COLO668 (cell line): ENCODE measurements at regions not wholly inside any gene's neighbourhood (a gene's known extent, or its start where the extent isn't known, plus 50 kb on each side); places are given as distances from the start of the nearest gene placed in this dataset.
"Not testable (repeated sequence)": the region's sequence is repeated elsewhere in the genome, so short reads cannot be mapped to it uniquely, and the experiment has no call there.

Experiments
- DNase-seq: peaks from one replicate; lab custom pipeline; 2025; ENCODE audit not compliant: unreplicated experiment; lab: John Stamatoyannopoulos, UW

- DNase-seq, result not testable (repeated sequence)
Observed at GRCh38 chr5:135143682-135144081, 109.7 kb upstream of the PITX1 start.

- peak; percentile 79 for DNase-seq
Observed at GRCh38 chr5:135141303-135142268, 107.6 kb upstream of the PITX1 start.

- DNase-seq, result peak; percentile 3
Observed at GRCh38 chr5:135140446-135141204, 106.6 kb upstream of the PITX1 start.

- no peak for DNase-seq
Observed at GRCh38 chr5:135139381-135140134, 105.5 kb upstream of the PITX1 start.

GRCh38 chr5:135138116-135138850 lies 104.3 kb upstream of the PITX1 start:
- DNase-seq, result no peak

GRCh38 chr5:135137146-135137915 lies 103.3 kb upstream of the PITX1 start:
- no peak for DNase-seq

- DNase-seq, result no peak
Observed at GRCh38 chr5:135136546-135136945, 102.5 kb upstream of the PITX1 start.

- DNase-seq, result peak; percentile 16
Observed at GRCh38 chr5:135135530-135136226, 101.7 kb upstream of the PITX1 start.

GRCh38 chr5:135134691-135135381 lies 100.8 kb upstream of the PITX1 start:
- no peak for DNase-seq

- no peak for DNase-seq
Observed at GRCh38 chr5:135133698-135134515, 99.9 kb upstream of the PITX1 start.

GRCh38 chr5:135133181-135133580 lies 99.2 kb upstream of the PITX1 start:
- no peak for DNase-seq

- no peak for DNase-seq
Observed at GRCh38 chr5:135131801-135132680, 98.0 kb upstream of the PITX1 start.

GRCh38 chr5:135130261-135131215 lies 96.5 kb upstream of the PITX1 start:
- no peak for DNase-seq

- DNase-seq, result no peak
Observed at GRCh38 chr5:135129307-135129706, 95.3 kb upstream of the PITX1 start.

GRCh38 chr5:135128361-135128760 lies 94.3 kb upstream of the PITX1 start:
- DNase-seq, result no peak
